GM18511 (cell line): ENCODE measurements at regions not wholly inside any gene's neighbourhood (a gene's known extent, or its start where the extent isn't known, plus 50 kb on each side); places are given as distances from the start of the nearest gene placed in this dataset.
"Not testable (repeated sequence)": the region's sequence is repeated elsewhere in the genome, so short reads cannot be mapped to it uniquely, and the experiment has no call there.

Source experiments
- ATAC-seq: cut with Tn5 transposase; IDR thresholded peaks from one replicate; pipeline ENCODE4 v1.9.1; 2021; ENCODE audit warnings: mild to moderate bottlenecking, moderate library complexity; ENCODE audit not compliant: unreplicated experiment

- ATAC-seq = no peak
Measured at GRCh38 chr2:53497020-53497419, 270.6 kb upstream of the CHAC2 start.

DNA sequence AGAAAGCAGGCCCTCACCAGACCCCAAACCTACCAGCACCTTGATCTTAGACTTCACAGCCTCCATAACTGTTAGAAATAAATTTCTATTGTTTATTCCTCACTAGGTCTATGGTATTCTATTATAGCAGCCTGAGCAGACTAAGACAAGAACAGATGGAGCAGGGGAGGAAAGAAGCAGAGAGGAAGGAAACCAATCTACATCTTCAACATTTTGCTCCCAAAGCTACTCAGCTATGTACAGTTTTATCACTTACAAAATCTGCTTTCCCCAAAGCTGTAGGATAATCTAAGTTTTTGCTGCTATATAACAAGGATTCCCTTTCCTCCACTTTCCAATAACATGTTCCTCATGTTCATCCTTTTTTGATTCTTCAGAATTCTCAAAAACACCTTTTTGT is 274.4 kb upstream of the CHAC2 start:
- ATAC-seq = no peak

- no peak for ATAC-seq
Measured at GRCh38 chr2:53490659-53491058, 276.9 kb upstream of the CHAC2 start.

GRCh38 chr2:53486185-53486899 is 281.3 kb upstream of the CHAC2 start:
- ATAC-seq = not testable (repeated sequence)

DNA sequence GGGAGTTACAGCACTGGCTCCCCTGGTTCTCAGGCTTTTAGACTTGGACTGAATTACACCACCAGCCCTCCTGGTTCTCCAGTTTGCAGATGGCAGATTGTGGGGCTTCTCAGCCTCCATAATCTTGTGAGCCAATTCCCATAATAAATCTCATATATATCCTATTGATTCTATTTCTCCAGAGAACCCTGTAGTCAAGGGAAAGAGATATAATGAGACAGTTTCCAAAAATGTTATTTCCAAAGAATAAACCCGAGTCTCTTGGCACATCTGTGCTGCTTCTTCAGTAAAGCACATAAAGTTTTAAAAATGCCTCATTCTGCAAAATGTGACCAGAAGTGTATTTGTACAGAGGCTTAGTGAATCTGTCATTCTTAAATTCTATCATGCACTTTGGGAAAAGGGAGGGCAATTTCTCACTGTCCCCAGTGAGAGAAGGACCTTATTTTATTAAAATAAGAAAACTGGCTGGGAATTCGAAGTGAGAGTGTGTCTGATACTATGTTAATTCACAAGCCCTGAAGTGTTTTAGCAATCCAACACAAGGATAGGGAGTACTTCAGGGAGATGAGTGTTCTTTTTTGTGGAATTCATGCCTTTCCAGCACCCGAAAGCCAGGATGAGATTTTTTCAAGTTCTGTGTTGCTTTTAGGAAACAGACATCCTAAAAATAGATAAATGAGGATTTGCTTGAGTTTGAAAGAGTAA is 282.4 kb upstream of the CHAC2 start:
- ATAC-seq = no peak

GRCh38 chr2:53484531-53484930 is 283.1 kb upstream of the CHAC2 start:
- ATAC-seq = no peak

- no peak for ATAC-seq
Measured at GRCh38 chr2:53477517-53477916, 290.1 kb upstream of the CHAC2 start.

DNA sequence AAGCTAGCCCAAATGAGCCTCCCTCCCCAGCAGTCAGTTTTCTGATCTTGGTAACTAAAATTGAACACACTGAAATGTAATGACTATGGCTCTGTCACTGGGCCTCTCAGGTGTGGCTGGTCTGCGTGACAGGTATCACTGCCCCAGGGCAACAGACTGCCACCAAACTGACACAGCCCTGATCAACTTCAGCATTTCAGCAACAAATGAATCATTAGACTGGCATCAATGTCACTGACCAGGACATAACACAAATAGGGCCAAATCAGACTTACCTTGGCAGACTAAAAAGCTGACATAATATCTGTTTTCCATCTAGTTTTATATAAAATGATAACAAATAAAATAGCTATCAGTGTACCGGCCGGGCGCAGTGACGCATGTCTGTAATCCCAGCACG is 290.8 kb upstream of the CHAC2 start:
- no peak for ATAC-seq

DNA sequence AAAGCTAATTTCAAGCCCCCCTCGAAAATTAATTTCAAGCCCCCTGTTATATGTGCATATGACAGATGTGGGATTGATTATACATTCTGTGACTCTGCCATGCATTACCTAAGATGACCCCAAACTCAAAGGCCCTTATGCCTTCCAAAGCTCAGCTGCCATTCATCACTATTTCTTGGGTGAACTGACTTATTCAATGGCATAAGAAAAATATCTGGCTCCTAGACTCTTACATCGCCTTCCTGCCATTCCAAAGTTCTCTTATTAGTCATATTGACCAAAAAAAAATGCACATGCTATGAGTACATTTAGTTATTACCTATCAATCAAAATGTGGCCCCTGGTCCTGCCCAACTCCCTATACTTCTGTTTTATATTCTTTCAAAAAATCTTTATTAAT is 291.8 kb upstream of the CHAC2 start:
- ATAC-seq = no peak

DNA sequence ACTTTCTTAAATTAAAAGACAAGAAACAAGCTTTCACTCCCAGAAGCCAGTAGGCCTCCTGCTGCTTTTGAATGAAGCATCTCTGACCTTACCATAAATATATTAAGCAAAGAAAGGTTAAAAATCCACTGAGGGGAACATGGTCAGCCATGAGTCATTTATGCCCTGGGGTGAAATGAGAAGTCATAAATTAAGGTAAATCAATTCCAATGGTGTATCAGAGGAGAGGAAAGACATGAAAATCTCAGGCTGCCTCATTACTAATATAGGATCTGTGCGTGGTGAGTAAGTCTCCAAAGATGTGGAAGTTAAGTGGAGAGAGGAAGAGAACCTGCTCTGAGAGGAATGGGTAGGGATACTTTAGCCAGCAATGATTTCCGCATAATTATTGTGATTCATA is 292.3 kb upstream of the CHAC2 start:
- ATAC-seq = no peak

- no peak for ATAC-seq
Measured at GRCh38 chr2:53474914-53475313, 292.7 kb upstream of the CHAC2 start.

DNA sequence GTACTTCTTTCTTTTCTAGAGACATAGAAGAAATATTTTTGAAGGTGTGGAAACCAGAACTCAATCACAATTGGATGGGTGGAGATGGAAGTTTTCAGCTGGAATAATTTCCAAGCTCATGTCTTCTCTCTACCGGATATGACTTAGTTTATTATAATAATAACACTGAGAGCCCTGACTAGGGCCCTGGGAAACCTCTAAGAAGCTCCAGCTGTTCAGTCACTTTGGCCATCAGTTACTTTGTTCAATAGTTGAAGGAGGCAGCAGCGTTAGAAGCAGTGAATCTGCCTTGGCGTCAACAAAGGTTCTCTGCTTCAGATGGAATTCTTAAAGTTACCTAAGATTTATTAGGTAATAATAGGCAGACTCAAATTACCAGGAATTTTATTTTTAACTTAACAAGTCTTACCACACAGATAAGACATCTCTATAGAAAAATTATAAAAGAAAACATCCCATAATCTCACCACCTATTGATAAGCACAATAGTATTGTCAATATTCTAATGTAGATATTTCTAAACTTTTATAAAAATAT is 293.8 kb upstream of the CHAC2 start:
- ATAC-seq = no peak

GRCh38 chr2:53473236-53473635 is 294.4 kb upstream of the CHAC2 start:
- no peak for ATAC-seq

- ATAC-seq = no peak
Measured at GRCh38 chr2:53467467-53468180, 300.0 kb upstream of the CHAC2 start.

DNA sequence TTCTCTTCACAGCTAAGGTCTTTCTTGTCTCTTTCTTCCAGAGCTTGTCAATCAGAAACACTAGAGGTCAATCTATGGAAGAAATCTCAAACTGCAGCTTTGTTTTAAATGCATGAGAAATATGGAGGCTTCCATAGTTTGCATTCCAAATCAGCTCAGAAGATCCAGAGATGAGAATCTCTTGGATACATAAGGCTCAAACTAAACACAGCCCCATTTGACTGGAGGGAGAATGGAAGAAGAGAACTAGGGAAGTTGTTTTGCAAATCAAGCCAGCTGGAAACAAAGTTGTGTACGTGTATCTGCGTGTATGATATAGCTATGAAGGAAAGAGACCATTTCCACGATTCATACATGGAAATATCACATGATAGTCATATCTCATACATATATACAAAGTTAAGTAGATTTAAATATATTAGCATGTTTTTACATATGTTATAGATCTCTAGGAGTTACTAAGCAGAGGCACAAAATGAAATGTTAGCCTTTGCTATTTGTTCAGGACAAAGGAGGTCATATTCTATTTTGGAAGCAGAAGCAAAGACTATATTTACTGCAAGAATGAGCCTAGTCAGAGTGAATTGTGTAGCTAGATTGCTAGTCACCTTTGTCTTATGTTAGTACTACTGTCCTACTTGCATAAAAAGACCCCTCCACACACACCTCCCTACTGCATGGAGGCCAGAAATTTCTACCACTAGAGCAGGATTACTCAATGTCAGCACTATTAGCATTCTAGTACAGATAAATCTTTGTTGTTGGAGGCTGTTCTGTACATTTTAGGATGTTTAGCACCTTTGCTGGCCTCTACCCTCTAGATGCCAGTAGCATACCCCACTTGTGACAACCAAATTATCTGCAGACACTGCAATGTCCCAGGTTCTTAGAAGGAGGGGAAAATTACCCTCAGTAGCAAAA is 303.5 kb upstream of the CHAC2 start:
- ATAC-seq = no peak

- no peak for ATAC-seq
Measured at GRCh38 chr2:53460937-53461336, 306.7 kb upstream of the CHAC2 start.

DNA sequence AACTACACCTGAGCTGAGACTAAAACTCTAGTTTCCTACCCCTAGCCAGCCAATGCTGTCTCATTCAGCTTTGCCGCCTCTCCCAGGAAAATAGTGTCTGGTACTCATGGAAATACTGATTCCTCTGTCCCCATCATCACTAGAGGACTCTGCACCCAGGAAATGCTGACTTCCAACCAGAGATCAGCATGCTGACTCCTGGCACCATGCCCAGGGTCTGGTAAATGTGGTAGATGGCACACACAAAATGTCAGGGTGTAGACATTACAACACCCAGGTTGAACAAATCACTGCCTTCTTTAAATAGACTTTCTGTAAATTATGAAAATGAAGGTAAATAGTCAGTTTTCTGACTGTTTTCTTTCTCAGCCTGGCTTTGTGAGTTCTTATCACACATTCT is 307.3 kb upstream of the CHAC2 start:
- no peak for ATAC-seq

- no peak for ATAC-seq
Measured at GRCh38 chr2:53455094-53455493, 312.5 kb upstream of the CHAC2 start.

DNA sequence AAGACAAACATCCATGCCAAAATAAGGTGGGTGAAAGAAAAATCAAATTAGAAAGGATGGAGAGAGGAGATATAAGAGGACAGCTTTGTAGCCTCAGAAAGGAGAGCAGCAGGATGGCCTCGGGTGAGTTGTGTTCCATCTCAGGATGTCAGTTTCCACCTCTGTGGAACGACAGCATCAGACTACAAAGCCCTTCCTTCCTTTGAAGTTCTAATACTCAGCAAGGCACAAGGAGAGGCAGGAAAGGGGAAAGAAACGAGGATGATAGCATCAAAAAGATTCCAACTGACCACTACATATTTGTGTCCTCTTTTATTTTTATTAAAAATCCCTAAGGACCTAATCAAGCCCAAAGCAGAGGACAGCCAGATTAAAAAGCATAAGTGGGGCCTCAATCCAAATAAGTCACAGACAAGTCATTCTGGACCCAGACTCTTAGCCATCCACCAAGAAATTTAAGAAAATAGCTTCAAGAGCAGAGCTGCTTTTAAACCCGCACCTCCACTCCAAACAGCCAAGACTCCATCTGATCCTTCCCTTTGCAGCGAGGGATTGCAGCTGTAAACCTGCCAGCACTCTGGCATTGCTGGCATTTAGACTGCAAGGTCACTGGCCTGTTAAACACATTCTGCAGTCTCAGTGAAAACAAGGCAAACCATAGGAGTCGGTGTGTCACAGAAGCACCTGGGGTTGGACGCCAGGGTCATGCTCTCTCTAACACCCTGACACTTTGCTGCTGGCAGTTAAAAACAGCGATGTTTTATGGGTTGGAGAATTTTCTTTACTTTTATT is 314.5 kb upstream of the CHAC2 start:
- ATAC-seq = no peak

GRCh38 chr2:53452400-53452799 is 315.2 kb upstream of the CHAC2 start:
- no peak for ATAC-seq
